Transverse colon (tissue), 4 donors: ENCODE measurements at regions not wholly inside any gene's neighbourhood (a gene's known extent, or its start where the extent isn't known, plus 50 kb on each side); places are given as distances from the start of the nearest gene placed in this dataset.
"Not testable (repeated sequence)": the region's sequence is repeated elsewhere in the genome, so short reads cannot be mapped to it uniquely, and the experiment has no call there.

Experiments used
- EP300 ChIP-seq: sonication (generic); formaldehyde crosslinking; IDR thresholded peaks from one replicate; pipeline ENCODE4 v1.6.1; 2017; ENCODE audit warnings: antibody characterized with exemption, low read depth
- POLR2AphosphoS5 ChIP-seq, 3 donors: sonication (generic); formaldehyde crosslinking; IDR thresholded peaks; one replicate each; pipeline ENCODE4 v1.6.1; 2016; ENCODE audit warnings: antibody characterized with exemption in 3 of 3
- TF ChIP-seq, protein P1 (sequence below), 5 experiments: fragments of 200-600 bp in 3 of 5; fragments of 450-650 bp in 2 of 5; sonication (generic) in 3 of 5; IDR thresholded peaks; 1 replicate in 2 of 5; 2 replicates in 3 of 5; pipeline ENCODE4 v1.5.1; 2016 to 2017; ENCODE audit warnings: antibody characterized with exemption in 5 of 5, inconsistent platforms in 3 of 5, mild to moderate bottlenecking in 2 of 5, moderate library complexity in 1 of 5

DNA sequence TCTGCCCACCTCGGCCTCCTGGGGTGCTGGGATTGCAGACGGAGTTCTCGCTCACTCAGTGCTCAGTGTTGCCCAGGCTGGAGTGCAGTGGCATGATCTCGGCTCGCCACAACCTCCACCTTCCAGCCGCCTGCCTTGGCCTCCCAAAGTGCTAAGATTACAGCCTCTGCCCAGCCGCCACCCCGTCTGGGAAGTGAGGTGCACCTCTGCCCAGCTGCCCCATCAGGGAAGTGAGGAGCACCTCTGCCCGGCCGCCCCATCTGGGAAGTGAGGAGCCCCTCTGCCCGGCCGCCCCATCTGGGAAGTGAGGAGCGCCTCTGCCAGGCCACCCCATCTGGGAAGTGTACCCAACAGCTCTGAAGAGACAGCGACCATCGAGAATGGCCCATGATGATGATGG, 118.9 kb downstream of the ZNF675 start:
- TF ChIP-seq, protein P1, sequence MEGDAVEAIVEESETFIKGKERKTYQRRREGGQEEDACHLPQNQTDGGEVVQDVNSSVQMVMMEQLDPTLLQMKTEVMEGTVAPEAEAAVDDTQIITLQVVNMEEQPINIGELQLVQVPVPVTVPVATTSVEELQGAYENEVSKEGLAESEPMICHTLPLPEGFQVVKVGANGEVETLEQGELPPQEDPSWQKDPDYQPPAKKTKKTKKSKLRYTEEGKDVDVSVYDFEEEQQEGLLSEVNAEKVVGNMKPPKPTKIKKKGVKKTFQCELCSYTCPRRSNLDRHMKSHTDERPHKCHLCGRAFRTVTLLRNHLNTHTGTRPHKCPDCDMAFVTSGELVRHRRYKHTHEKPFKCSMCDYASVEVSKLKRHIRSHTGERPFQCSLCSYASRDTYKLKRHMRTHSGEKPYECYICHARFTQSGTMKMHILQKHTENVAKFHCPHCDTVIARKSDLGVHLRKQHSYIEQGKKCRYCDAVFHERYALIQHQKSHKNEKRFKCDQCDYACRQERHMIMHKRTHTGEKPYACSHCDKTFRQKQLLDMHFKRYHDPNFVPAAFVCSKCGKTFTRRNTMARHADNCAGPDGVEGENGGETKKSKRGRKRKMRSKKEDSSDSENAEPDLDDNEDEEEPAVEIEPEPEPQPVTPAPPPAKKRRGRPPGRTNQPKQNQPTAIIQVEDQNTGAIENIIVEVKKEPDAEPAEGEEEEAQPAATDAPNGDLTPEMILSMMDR (IDR thresholded peaks at IDR 0.05) = not testable (repeated sequence)
- TF ChIP-seq EP300; POLR2AphosphoS5 (IDR thresholded peaks at IDR 0.05): not testable (repeated sequence)
